Liver (tissue), 8 donors: ENCODE measurements at regions not wholly inside any gene's neighbourhood (a gene's known extent, or its start where the extent isn't known, plus 50 kb on each side); places are given as distances from the start of the nearest gene placed in this dataset.

Experiments used
- DNase-seq: peaks from one replicate; pipeline ENCODE4 v3.0.0-alpha.2; 2017; ENCODE audit warnings: low spot score
- H3K27ac ChIP-seq, 2 donors: one replicate each; pipeline ENCODE4 v1.7.0; 2013; ENCODE audit warnings: inconsistent platforms in 2 of 2, low read length in 2 of 2, control low read depth in 1 of 2, low read depth in 1 of 2, mild to moderate bottlenecking in 1 of 2
- H3K27me3 ChIP-seq, 4 donors: one replicate each; pipeline versions ENCODE4 v1.6.1 to v1.7.0; 2013; ENCODE audit warnings: low read length in 3 of 4, inconsistent platforms in 1 of 4, mild to moderate bottlenecking in 1 of 4, moderate library complexity in 1 of 4; ENCODE audit not compliant: control insufficient read depth in 4 of 4, insufficient read depth in 4 of 4
- H3K36me3 ChIP-seq, 4 donors: one replicate each; pipeline versions ENCODE4 v1.6.1 to v1.7.0; 2013; ENCODE audit warnings: low read length in 3 of 4, mild to moderate bottlenecking in 3 of 4, low read depth in 1 of 4, moderate library complexity in 1 of 4; ENCODE audit not compliant: control insufficient read depth in 4 of 4, insufficient read depth in 3 of 4
- H3K4me1 ChIP-seq, 4 donors: one replicate each; pipeline versions ENCODE4 v1.6.1 to v1.7.0; 2013; ENCODE audit warnings: low read length in 3 of 4, mild to moderate bottlenecking in 3 of 4, moderate library complexity in 1 of 4; ENCODE audit not compliant: control insufficient read depth in 4 of 4, insufficient read depth in 4 of 4
- H3K4me3 ChIP-seq, 3 donors: one replicate each; pipeline versions ENCODE4 v1.6.1 to v1.7.0; 2013; ENCODE audit warnings: low read length in 3 of 3, control low read depth in 1 of 3, low read depth in 1 of 3, mild to moderate bottlenecking in 1 of 3
- H3K9ac ChIP-seq, 2 donors: one replicate each; pipeline ENCODE4 v1.7.0; 2013; ENCODE audit warnings: low read length in 2 of 2, mild to moderate bottlenecking in 2 of 2, moderate library complexity in 2 of 2, control low read depth in 1 of 2, low read depth in 1 of 2
- H3K9me3 ChIP-seq, 4 donors: one replicate each; pipeline versions ENCODE4 v1.6.1 to v1.7.0; 2013; ENCODE audit warnings: low read length in 3 of 4; ENCODE audit not compliant: control insufficient read depth in 4 of 4
- EGR1 ChIP-seq, 2 donors: IDR thresholded peaks; 2 replicates each; pipeline ENCODE4 v1.6.1; 2016 to 2018; ENCODE audit warnings: antibody characterized with exemption in 2 of 2, low read depth in 2 of 2
- GABPA ChIP-seq, 2 donors: IDR thresholded peaks in 1 of 2; conservative IDR thresholded peaks in 1 of 2; 2 replicates each; pipeline ENCODE4 v1.6.1; 2016; ENCODE audit warnings: antibody characterized with exemption in 2 of 2, mild to moderate bottlenecking in 1 of 2, moderate library complexity in 1 of 2
- HNF4A ChIP-seq, 2 donors: conservative IDR thresholded peaks; 2 replicates each; pipeline ENCODE4 v1.6.1; 2016; ENCODE audit warnings: antibody characterized with exemption in 2 of 2, mild to moderate bottlenecking in 2 of 2
- HNF4G ChIP-seq: IDR thresholded peaks from 2 replicates; pipeline ENCODE4 v1.6.1; 2016; ENCODE audit warnings: antibody characterized with exemption
- NR2F2 ChIP-seq: IDR thresholded peaks from 2 replicates; pipeline ENCODE4 v1.6.1; 2016; ENCODE audit warnings: antibody characterized with exemption
- RAD21 ChIP-seq, 2 donors: IDR thresholded peaks; 2 replicates each; pipeline ENCODE4 v1.6.1; 2016; ENCODE audit warnings: antibody characterized with exemption in 2 of 2, mild to moderate bottlenecking in 2 of 2
- REST ChIP-seq: IDR thresholded peaks from 2 replicates; pipeline ENCODE4 v1.6.1; 2016; ENCODE audit warnings: antibody characterized with exemption, mild to moderate bottlenecking
- RXRA ChIP-seq, 2 donors: IDR thresholded peaks; 2 replicates each; pipeline ENCODE4 v1.6.1; 2017 to 2018; ENCODE audit warnings: antibody characterized with exemption in 2 of 2, mild to moderate bottlenecking in 1 of 2
- SP1 ChIP-seq: IDR thresholded peaks from 2 replicates; pipeline ENCODE4 v1.6.1; 2018; ENCODE audit warnings: antibody characterized with exemption, mild to moderate bottlenecking
- TAF1 ChIP-seq: conservative IDR thresholded peaks from 2 replicates; pipeline ENCODE4 v1.6.1; 2016; ENCODE audit warnings: antibody characterized with exemption, mild to moderate bottlenecking
- YY1 ChIP-seq: IDR thresholded peaks from 2 replicates; pipeline ENCODE4 v1.6.1; 2016; ENCODE audit warnings: antibody characterized with exemption, mild to moderate bottlenecking
- WGBS: extraction: QIAGEN DNeasy Blood & Tissue Kit; methylation state at CpG from one replicate; pipeline ENCODE4 v1.1.7; 2013; 5-methylcytosine and 5-hydroxymethylcytosine counted together
- TF ChIP-seq, protein P1 (sequence below): fragments of 150-350 bp; IDR thresholded peaks from 2 replicates; pipeline ENCODE4 v1.5.1; 2017; ENCODE audit warnings: improper control_type of control experiment, low read depth, low read length; ENCODE audit not compliant: missing input control
- TF ChIP-seq, protein P2 (sequence below): IDR thresholded peaks from 2 replicates; pipeline ENCODE4 v1.6.1; 2016; ENCODE audit warnings: antibody characterized with exemption
- TF ChIP-seq, protein P3 (sequence below): IDR thresholded peaks from 2 replicates; pipeline ENCODE4 v1.6.1; 2016; ENCODE audit warnings: antibody characterized with exemption
- TF ChIP-seq, protein P4 (sequence below): IDR thresholded peaks from 2 replicates; pipeline ENCODE4 v1.6.1; 2016; ENCODE audit warnings: antibody characterized with exemption
- donor health status: healthy.
- donor health status: healthy.
- donor health status: healthy.
- donor health status: healthy.
- donor health status: healthy.

GRCh38 chr10:113225364-113225763, 275.3 kb downstream of the TCF7L2 start (continued):
- TF ChIP-seq, protein P1, sequence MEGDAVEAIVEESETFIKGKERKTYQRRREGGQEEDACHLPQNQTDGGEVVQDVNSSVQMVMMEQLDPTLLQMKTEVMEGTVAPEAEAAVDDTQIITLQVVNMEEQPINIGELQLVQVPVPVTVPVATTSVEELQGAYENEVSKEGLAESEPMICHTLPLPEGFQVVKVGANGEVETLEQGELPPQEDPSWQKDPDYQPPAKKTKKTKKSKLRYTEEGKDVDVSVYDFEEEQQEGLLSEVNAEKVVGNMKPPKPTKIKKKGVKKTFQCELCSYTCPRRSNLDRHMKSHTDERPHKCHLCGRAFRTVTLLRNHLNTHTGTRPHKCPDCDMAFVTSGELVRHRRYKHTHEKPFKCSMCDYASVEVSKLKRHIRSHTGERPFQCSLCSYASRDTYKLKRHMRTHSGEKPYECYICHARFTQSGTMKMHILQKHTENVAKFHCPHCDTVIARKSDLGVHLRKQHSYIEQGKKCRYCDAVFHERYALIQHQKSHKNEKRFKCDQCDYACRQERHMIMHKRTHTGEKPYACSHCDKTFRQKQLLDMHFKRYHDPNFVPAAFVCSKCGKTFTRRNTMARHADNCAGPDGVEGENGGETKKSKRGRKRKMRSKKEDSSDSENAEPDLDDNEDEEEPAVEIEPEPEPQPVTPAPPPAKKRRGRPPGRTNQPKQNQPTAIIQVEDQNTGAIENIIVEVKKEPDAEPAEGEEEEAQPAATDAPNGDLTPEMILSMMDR: no peak

DNA sequence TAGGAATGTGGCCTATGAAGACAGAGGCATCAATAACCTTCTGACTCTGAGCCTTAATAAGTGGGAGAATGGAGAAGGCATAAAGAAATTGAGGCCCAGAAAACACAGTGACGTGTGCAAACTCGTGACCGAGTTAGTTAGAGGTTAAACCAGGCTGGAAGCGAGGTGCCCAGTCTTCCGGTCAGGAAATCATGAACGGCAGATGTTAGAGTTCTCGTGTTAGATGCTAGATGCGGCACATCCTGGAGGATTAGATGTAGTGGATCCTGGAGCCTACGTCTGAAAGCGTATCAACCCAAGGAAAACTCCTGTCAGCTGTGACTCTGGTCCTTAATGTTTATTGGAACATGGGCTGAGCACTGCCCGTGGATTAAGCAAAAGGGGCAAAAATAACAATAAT, 275.9 kb downstream of the TCF7L2 start:
- H3K9me3 ChIP-seq: no peaks in the 10 kb centered on the region
- H3K9ac ChIP-seq: no peak overlapping the region
- 89% methylated on average over 11 of the region's 11 CpGs for WGBS
- H3K27ac ChIP-seq: no peak overlapping the region
- H3K4me1 ChIP-seq: no peaks in the 10 kb centered on the region
- no peaks in the 10 kb centered on the region for H3K36me3 ChIP-seq
- TF ChIP-seq, protein P2, sequence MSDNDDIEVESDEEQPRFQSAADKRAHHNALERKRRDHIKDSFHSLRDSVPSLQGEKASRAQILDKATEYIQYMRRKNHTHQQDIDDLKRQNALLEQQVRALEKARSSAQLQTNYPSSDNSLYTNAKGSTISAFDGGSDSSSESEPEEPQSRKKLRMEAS: no peak
- TF ChIP-seq REST (no peak), HNF4G (no peak), EGR1 (IDR thresholded peaks at IDR 0.05; ENCODE audit: low read depth in 2 of 2) (no peak), NR2F2 (no peak), RAD21 (IDR thresholded peaks at IDR 0.05) (no peak), SP1 (no peak), RXRA (IDR thresholded peaks at IDR 0.05) (no peak), TAF1 (no peak), YY1 (no peak), HNF4A (conservative IDR thresholded peaks at IDR 0.05) (no peak), GABPA (IDR thresholded peaks at IDR 0.05 in 1 of 2, conservative IDR thresholded peaks at IDR 0.05 in 1 of 2) (no peak)
- TF ChIP-seq, protein P3, sequence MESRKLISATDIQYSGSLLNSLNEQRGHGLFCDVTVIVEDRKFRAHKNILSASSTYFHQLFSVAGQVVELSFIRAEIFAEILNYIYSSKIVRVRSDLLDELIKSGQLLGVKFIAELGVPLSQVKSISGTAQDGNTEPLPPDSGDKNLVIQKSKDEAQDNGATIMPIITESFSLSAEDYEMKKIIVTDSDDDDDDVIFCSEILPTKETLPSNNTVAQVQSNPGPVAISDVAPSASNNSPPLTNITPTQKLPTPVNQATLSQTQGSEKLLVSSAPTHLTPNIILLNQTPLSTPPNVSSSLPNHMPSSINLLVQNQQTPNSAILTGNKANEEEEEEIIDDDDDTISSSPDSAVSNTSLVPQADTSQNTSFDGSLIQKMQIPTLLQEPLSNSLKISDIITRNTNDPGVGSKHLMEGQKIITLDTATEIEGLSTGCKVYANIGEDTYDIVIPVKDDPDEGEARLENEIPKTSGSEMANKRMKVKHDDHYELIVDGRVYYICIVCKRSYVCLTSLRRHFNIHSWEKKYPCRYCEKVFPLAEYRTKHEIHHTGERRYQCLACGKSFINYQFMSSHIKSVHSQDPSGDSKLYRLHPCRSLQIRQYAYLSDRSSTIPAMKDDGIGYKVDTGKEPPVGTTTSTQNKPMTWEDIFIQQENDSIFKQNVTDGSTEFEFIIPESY: no peak
- TF ChIP-seq, protein P4, sequence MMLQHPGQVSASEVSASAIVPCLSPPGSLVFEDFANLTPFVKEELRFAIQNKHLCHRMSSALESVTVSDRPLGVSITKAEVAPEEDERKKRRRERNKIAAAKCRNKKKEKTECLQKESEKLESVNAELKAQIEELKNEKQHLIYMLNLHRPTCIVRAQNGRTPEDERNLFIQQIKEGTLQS: no peak
- TF ChIP-seq, protein P1: no peak
- DNase-seq: no peak
- no peak overlapping the region for H3K4me3 ChIP-seq
- H3K27me3 ChIP-seq: no peaks in the 10 kb centered on the region
